ENCODE measurements at regions not wholly inside any gene's neighbourhood (a gene's known extent, or its start where the extent isn't known, plus 50 kb on each side); places are given as distances from the start of the nearest gene placed in this dataset.

DNA sequence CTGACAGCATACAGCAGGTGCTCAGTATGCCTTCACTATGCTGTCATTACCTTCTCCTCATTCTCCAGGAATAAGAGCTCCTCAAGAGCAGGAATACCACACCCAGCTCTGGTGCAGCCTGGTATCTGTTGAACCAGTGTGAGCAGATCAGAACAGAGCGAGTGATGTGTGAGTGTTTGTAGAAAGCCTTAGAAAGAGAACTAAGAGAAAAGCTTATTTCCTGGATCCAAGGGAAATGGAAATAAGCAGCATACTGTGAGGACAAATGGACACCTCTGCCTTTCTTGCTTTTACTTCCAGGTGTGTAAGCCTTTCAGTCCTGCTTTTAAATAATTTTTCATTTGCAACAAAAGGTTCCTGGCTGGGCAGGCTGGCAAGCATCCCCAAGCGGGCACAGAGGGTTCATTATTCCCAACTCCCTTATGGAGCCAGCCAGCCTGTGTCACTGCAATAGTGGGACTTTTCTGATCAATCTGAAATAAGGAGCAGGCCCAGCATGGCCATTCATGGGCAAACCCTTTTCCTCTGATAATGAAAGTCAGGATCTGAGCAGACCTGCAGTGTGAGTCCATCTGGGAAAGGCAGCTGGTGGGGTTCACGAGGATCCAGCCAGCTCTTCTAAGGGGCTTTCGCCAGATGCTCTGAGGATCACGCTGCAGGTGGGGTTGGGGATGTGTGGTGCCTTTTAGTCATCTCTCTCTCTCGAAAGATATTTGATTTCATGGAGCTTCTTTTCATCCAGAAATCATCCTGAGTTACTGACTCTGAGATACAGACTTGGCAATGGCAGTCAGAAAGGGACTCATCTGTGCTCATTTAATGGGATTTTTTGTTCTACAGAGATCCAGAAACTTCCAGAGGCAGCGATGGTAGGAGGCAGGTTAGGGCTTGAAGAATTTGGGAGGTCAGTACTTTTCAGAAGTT lies 594.9 kb upstream of the CFAP20DC start:
- DNase-seq: no peak

GRCh38 chr3:59641169-59641899 lies 591.5 kb upstream of the CFAP20DC start:
- no peak for DNase-seq

GRCh38 chr3:59632760-59633573 lies 583.1 kb upstream of the CFAP20DC start:
- no peak for DNase-seq

DNA sequence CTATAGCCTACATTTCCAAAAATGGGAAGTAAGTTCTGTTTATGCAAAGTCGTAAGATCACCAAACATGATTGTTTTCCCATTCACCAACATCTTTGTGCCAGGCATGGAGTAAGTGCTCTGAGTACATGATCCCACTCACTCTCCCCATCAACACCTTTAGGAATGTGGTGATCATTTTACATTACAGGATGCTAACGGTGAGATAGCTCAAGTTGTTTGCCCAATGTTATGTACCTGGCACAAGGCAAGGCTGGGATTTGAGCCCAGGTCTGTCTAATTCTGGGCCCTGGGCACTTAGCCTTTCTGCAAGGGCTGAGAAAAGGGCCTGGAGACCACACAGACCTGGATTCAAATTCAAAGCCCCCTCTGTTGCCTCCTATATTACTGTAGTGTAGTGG lies 581.7 kb upstream of the CFAP20DC start:
- no peak for DNase-seq

DNA sequence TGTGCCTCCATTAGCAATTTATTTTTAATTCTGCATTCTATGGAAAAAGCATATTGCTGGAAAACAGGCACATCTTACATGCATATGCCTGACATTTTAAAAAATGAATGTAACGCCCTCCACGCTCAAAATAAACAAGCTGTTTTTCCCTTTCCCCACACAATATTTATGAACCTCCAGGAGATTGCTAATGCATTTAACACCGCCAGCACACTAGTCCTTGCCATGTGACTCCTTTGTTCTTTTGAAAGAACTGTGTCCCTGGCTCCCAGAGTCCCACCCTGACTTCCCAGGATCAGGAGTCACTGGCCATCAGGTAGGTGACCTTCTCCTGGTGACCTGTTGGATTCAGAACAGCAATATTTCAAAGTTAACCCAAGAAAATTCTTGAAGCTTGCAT lies 571.2 kb upstream of the CFAP20DC start:
- no peak for DNase-seq

- no peak for DNase-seq
Observed at GRCh38 chr3:59620325-59620724, 570.5 kb upstream of the CFAP20DC start.

GRCh38 chr3:59612444-59612715 lies 562.6 kb upstream of the CFAP20DC start:
- DNase-seq: no peak

DNA sequence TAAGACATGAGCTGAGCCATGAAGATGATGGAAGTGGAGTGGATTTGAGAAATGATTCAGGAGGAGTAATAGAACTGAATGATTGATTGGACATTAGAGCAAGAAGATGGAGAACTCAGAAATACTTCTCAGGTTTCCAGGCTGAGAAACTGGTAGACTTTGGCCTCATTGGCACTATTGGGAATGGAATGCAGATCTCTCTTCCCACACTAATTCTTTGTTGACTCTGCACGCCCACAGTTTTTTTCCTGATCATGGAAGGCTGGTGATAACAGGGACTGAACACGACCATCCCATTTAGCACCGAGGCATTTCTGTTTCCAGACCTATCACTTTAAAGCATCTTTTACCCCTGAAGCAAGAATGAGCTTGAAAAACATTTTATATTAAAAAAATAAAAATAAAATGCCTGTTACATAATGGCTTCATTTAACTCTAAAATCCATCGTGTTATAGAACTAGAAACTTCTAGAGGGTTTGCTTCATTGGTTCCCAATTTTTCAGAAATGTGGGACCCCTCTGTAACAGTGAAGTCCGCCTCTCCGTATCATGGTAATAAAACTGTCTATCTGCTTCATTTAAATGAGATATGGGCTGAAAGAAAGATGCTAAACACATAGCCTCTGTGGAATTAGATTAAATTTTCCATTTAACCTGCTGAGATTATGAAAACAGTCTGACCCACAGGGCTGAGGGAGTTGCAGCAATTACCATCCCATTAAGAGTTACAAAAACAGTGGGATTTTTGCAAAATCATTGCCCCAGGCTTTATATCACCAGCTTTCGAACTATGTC lies 562.0 kb upstream of the CFAP20DC start:
- DNase-seq: no peak

DNA sequence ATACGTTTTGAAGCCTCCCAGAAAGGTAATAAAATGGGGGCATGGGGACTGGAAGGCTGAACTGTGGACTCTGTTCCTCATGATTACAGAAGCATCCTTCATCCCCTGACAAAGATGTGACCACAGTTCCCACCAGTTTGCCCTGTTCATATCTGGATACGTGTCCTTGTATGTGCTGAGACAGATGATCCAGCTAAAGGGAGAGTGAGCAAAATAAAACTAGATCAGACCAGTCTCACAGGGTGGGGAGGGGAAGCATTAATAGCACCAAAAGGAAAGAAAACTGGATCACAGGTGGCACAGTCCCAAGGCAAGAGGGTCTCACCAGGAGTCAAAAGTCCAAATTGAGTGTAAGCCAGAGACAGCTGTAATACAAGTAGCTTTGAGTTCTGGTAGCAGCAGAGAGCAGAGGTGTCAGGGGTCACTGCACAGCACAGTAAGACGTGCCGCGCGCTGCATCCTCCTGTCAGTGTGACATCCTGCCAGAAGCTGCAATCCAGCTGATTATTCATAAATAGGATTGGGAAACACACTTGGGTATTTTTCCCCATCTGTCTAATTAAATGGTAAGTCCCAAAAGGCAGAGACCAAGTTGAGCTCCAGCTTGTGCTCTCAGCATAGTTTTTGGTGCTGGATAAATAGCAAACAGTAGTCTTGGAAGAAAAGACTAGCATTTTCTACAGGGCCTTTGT lies 560.0 kb upstream of the CFAP20DC start:
- no peak for DNase-seq

GRCh38 chr3:59608356-59608755 lies 558.5 kb upstream of the CFAP20DC start:
- DNase-seq: no peak

GRCh38 chr3:59607656-59608055 lies 557.8 kb upstream of the CFAP20DC start:
- DNase-seq: no peak

DNA sequence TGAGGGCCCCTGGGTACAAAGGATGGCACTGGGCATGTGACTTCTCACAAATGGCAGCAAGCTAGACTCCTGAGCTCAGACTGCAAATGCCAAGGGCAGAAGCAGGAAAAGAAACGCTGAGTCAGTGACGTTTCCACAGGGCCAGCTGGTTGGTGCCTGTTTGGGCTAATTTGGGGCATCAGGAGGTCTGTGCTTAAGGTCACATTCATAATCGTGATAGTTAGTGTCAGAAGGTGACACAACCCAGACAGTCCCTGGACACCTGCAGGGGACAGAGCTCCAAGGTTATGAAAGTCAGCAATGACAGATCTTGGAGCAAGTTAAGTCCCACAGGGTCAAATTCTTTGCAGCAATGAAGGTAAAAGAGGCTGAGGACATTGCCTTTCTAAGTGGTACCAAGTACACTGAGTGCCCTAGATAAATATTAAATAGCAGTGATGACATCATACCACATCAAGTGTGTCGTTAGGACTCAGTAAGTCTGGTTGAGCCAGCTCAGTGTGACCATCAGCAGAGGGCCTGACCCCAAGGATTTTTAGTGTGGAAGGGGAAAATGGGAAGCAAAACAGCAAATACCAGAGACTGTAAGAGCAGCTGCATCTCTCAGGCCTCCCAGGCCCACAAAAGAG lies 556.9 kb upstream of the CFAP20DC start:
- no peak for DNase-seq

DNA sequence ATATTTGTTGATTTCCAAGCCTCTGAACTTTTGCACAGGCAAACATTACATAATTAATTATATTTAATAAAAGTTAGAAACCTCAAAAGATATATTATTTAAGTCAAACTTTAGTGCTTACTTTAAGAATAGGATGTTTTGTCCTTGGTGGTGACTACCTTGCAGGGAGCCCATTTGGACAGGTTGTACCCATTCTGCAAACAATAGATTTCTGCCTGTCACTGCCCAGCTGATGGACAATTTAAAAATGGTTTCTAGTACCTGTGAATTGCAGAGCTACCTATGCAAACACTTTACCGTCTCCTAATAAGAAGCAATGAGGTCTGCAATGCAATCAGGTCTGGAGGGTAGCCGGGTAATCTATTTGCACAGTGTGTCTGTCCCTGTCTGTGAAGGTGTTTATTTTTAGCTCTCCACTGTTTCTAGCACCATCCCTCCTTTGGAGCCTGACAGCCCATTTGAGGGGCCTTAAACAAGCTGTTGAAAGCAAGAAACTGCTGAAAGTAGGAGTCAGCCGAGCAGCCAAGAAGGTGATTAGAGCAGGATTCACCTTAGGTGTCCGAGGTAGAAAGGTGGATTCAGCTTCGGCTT lies 556.2 kb upstream of the CFAP20DC start:
- no peak for DNase-seq

DNA sequence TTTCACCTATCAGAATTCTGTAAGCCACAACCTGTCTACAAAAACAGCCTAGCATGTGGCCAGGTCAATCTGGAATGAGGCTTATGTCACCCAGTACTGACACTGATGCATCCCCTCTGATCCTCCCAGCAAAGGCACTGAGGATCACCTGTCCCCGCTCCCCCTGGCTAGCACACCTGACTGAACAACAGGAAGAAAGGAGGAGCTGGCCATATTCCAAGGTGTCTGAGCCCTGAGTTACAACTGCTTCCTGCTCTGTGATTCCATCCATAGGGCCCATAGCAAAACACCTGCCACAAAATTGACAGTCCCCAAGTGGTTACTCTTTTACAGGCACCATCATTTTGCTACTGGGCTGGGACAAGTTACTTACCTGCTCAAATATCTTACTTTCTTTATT lies 555.5 kb upstream of the CFAP20DC start:
- DNase-seq: no peak

GRCh38 chr3:59601486-59601885 lies 551.7 kb upstream of the CFAP20DC start:
- DNase-seq: no peak

DNA sequence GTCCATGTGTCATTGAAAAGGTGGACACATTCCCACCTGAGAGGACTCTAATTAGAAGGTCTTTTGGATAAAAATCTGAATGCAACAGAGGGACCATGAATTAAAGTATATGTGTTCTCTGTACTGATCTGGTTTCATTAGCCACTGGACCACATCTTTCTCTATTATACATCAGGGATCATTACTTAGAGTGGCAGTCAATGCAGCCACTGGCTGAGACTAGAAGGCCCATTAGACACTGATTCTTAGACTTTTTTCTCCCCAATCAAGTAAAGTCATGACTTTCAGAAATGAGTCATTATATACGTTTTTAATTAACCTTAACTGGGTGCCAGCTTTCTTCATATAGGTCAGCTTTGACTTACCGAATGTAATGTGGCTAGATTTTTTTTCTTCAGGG lies 550.8 kb upstream of the CFAP20DC start:
- DNase-seq: no peak

- no peak for DNase-seq
Observed at GRCh38 chr3:59596741-59597140, 546.9 kb upstream of the CFAP20DC start.

DNA sequence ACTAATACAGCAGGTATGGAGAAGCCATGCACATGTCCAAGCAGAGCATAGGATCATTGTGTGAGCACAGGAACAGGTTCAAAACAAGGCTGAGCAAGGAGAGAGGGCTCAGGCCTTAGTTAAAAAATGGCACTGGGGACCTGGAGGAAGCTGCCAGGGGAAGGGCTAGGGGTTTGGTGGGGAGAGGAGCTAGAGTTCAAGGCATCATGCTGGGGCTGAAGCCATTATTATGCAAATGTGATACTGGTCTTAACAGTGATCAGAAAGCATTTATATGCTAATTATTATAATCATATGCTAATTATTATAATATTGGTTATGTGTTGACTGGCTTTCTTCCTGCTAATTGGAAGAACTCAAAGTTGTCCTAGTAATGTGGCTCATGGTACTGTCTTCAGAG lies 546.0 kb upstream of the CFAP20DC start:
- DNase-seq: no peak

DNA sequence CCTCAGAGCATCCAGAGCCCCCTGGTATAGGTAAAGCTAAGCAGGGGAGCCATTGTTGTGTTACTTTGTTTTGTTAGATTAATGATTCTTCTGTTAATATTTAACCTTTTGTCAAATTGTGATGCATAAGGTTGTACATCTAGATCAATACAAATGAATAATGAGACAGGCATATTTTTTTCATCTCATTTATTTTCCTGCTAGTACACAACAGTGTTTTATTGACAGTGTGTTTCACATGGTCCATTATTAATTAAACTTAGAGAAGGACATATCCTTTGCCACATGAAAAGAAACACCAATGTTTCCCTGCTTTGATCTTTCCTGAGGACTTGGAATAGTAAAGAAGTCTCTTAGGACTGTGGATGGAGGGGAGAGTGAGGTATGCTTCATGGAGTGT lies 543.6 kb upstream of the CFAP20DC start:
- DNase-seq: no peak

DNA sequence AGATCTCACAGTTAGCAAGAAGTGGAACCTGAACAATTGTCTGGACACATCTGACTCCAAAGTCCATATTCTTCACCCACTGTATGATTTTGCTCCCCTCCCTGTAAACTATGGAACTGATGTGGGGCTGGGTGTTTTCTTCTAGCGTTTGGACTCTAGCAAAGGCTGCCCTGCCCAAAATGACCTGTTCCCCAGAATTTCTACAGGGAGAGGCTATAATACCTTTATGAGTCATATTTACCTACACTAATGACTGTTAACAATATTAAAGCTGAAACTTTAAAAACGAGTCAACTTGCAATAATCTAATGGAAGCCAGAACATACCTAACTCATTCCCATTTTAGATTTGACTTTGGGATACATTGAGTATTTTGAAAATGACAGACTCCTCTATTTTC lies 531.2 kb upstream of the CFAP20DC start:
- no peak for DNase-seq

DNA sequence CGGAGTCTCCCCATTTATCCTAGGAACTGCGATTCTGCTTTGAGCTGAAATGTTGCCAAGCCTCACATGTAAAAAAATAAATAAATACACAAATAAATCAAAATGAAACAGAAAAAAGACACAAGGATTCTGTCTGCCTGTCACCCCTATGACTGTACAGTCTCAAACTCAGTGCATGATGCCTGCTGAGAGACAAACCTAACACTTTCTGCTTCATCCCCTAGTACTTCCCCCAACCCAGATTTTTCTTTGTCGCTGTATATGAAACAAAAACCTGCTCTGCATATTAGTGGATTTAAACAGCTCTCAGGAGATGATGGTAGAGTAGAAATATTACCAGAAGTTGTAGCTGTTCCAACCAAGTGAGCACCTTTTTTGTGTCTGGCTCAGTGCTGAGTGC lies 530.7 kb upstream of the CFAP20DC start:
- no peak for DNase-seq

Measured in stimulated activated CD4-positive, alpha-beta T cell treated with anti-CD3 and anti-CD28 coated beads, Interleukin-12 subunit alpha, Interleukin-12 subunit beta, amount 100 ng/mL, for 4 hours (primary cell).